GM12873 (cell line): ENCODE measurements at regions not wholly inside any gene's neighbourhood (a gene's known extent, or its start where the extent isn't known, plus 50 kb on each side); places are given as distances from the start of the nearest gene placed in this dataset.
A peak's percentile ranks its signal among the peaks of the same experiment; 100 is the strongest.

ENCODE experiments used
- TF ChIP-seq, protein P1 (sequence below): IDR thresholded peaks from 2 replicates; pipeline ENCODE4 v1.5.1; 2012; ENCODE audit warnings: low read depth, mild to moderate bottlenecking, moderate library complexity, low read length, control low read depth; ENCODE audit not compliant: insufficient read depth; ENCODE audit errors: missing control alignments

DNA sequence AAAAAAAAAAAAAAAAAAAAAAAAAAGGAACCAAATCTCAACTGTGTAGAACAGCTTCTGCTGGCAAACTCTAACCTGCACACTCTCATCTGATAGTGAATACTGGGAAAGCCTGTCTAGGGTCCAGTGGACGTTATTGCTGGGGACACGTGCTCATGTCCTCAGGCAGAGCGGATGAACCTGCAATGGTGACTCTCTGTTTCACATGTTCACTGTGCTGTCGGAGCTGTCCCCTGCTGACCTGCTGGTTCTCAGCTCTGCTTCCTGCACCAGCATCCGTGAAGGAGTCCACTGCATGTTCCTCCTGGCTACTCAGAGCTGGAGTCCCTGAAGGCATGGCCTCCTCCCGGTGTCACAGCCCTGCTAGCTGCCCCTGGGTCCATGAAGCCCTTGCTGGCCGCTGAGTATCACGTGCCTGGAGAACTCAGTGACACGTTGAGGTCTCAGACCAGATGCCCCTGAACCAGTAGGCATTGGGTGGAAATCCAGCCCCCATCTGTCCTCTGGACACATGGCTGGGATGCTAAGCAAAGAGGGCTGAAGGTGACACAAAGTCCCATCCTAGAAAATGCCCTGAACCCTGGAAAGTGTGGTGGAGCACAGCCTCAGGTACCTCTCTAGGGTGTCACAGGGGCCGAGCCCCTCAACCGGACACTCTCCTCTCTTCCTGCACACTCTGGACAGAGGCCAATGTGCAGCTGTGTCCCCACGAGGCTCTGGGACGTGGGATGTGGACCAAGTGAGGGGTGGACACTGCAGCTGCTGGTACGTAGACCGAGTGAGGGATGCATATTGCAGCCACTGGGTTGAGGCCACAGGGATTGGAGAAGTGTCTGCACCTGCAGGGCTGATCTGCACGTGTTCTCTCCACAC lies 54.9 kb upstream of the FRMD1 start:
- TF ChIP-seq, protein P1, sequence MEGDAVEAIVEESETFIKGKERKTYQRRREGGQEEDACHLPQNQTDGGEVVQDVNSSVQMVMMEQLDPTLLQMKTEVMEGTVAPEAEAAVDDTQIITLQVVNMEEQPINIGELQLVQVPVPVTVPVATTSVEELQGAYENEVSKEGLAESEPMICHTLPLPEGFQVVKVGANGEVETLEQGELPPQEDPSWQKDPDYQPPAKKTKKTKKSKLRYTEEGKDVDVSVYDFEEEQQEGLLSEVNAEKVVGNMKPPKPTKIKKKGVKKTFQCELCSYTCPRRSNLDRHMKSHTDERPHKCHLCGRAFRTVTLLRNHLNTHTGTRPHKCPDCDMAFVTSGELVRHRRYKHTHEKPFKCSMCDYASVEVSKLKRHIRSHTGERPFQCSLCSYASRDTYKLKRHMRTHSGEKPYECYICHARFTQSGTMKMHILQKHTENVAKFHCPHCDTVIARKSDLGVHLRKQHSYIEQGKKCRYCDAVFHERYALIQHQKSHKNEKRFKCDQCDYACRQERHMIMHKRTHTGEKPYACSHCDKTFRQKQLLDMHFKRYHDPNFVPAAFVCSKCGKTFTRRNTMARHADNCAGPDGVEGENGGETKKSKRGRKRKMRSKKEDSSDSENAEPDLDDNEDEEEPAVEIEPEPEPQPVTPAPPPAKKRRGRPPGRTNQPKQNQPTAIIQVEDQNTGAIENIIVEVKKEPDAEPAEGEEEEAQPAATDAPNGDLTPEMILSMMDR: no peak

DNA sequence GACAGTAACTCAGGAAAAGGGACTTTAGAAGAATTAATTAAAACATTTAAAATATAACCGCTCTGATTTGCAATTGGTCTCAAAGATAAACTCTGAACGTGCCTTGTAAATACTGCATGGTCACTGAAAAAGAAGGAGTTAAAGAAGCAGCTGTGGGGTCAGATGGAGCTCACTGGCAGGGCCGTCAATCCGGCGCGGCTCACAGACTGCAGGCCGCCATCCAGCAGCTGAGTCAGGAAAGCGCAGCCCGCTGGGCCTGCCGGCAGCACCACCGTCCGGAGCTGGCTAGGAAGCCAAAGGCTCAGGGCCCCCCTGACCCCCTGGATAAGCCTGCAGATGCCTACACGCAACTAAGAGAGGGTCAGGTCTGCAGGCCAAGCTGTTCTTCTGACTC lies 54.2 kb upstream of the FRMD1 start:
- TF ChIP-seq, protein P1: no peak

DNA sequence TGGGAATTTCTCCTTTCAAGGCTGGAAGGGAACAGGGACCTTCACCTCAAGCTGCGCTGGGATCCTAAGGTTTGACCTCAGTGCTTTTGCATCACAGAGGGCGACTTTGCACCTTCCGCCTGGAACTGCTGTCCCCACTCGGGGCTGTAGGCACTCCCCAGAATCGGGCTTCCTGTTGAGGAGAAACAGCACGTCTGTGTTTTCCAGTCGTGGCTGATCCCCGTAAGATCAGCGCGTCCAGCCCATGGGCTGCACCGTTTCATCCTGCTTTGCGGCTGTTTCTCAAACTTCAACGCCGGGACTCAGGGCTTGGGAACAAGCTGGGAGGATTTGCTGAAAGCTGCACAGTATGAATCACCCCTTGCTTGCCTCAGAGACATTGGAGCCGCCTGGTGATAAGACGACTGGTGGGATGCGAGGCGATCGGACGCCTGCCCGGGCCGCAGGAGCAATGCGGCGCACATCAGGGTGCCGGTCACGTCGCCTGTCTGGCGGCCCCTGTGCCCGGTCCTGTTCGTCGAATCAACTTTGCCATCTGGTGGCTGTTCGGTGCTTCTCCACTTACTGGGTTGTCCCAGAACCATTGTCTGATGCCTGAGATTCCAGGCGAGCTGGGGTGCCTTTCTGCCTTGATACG lies 53.6 kb upstream of the FRMD1 start:
- TF ChIP-seq, protein P1: peak; percentile 15

DNA sequence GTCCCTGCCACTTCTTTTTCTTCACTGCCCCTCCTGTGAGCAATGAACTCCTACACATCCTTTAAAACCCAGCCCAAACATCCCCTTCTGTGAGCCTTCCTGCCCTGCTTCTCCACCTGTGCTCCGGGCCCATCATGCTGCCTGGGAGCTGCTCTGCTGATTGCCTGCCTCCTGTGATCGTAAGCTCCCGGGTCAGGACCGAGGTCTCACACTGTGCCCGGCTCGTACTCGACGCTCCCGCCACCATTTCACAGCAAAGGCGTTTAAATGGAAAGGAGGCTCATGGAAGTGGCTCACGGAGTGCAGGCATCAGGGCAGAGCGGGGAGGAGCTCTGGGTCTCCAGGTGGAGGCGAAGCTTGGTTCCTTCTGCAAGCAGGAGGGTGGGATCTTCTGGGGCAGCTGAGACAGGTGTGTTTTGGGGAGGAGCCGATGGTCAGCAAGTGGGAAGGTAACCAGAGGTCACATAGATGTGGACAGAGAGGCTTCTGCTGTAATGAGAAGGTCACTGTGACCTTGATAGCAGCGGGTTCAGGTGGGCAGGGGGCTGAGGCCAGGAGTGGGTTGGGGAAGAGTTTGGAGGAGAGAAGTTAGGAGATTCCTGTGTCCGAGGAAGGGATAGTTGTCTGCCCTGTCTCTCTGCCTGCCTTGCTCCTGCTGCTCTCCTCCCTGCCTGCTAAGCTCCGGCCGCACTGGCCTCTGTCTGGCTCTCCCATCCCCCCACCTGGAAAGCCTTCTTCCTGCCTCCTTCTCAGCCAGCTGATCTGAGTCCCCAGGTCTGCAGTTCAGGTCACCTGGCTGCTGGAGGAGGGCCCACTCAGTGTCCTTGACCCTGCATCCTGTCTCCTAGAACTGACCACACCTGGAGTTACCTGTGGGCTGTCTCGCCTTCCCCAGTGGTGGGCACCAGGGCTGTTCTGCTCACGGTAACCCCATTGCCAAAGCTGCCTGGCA lies 52.7 kb upstream of the FRMD1 start:
- TF ChIP-seq, protein P1: no peak

DNA sequence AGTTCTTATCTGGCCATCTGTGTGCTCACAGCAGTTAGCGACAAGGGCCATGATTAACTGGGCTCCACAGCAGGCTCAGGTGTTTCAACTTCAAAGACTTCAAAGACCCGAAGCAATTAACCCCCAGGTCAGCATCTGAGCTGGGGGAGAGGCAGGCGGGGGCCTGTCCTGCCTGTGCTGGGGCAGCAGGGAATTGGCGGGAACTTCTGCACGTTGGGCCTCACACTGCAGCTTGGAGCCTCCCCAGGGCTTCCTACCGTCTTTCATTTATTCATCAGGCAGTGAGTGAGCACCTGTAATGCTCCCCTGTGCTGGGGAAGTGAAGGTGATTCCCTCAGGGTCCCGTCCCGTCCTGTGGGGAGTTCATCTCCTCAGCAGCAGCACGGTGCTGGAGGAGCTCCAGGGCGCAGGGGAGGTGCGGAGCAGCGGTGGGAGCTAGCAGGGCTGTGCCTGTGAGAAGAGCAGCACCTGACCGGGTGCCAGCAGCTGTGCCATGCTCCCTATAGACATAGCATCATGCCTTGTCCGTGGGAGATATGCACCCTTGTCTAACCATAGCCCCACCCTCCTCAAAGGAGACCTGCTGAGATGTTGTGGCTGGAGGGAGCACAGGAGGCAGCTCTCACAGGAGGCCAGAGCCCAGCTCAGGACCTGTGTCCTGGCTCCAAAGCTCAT lies 51.8 kb upstream of the FRMD1 start:
- TF ChIP-seq, protein P1: no peak

DNA sequence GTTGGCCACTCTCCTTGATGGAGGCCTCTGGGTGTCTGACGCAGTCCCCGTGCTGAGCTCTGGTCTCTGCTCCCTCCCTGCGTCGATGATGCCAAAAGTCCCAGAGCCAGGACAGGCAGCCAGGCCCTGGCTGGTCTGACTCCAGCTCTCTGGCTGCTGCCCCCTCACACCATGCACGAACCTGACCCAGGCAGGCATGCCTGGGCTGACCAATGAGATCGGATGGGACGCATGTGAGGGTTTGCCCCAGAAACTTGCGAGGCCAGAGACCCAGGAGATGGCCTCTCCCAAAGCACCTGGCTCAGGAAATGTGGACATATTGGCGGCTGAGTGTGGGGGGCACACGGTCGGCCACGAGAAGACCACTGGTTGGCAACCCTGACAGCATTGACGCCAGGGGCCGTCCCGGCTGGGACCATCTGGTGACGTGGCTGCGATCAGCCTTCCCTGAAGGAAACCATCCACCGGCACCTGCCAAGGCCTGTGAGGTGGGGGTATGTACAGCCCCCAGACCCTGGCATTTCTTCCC lies 51.2 kb upstream of the FRMD1 start:
- TF ChIP-seq, protein P1: no peak
